ENCODE measurements at regions not wholly inside any gene's neighbourhood (a gene's known extent, or its start where the extent isn't known, plus 50 kb on each side); places are given as distances from the start of the nearest gene placed in this dataset.

- no peak for TF ChIP-seq EZH2 (IDR thresholded peaks at IDR 0.05; ENCODE audit: low read length, missing control alignments)
- TF ChIP-seq, protein P1, sequence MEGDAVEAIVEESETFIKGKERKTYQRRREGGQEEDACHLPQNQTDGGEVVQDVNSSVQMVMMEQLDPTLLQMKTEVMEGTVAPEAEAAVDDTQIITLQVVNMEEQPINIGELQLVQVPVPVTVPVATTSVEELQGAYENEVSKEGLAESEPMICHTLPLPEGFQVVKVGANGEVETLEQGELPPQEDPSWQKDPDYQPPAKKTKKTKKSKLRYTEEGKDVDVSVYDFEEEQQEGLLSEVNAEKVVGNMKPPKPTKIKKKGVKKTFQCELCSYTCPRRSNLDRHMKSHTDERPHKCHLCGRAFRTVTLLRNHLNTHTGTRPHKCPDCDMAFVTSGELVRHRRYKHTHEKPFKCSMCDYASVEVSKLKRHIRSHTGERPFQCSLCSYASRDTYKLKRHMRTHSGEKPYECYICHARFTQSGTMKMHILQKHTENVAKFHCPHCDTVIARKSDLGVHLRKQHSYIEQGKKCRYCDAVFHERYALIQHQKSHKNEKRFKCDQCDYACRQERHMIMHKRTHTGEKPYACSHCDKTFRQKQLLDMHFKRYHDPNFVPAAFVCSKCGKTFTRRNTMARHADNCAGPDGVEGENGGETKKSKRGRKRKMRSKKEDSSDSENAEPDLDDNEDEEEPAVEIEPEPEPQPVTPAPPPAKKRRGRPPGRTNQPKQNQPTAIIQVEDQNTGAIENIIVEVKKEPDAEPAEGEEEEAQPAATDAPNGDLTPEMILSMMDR (conservative IDR thresholded peaks at IDR 0.05 in 1 of 2, IDR thresholded peaks at IDR 0.05 in 1 of 2; ENCODE audit: low read depth in 1 of 2, low read length in 2 of 2), result no peak
These were observed 131.9 kb upstream of the ZFHX3 start for GRCh38 chr16:73179705-73180331.

Measured in fibroblast of lung (primary cell).